NT2/D1 (cell line): ENCODE measurements at regions not wholly inside any gene's neighbourhood (a gene's known extent, or its start where the extent isn't known, plus 50 kb on each side); places are given as distances from the start of the nearest gene placed in this dataset.

Source experiments
- DNase-seq: peaks from one replicate; pipeline ENCODE4 v3.0.0-alpha.2; 2011; ENCODE audit warnings: low read depth, low spot score
- H3K27me3 ChIP-seq: 2 replicates; pipeline ENCODE4 v1.6.0; 2011; ENCODE audit warnings: mild to moderate bottlenecking; ENCODE audit not compliant: insufficient read length, insufficient read depth
- H3K36me3 ChIP-seq: 2 replicates; pipeline ENCODE4 v1.6.1; 2011; ENCODE audit warnings: mild to moderate bottlenecking, low read length, mixed read lengths; ENCODE audit not compliant: insufficient read depth, insufficient read length
- H3K4me1 ChIP-seq: 2 replicates; pipeline ENCODE4 v1.5.1; 2011; ENCODE audit not compliant: insufficient read depth, insufficient read length
- H3K4me3 ChIP-seq: 2 replicates; pipeline ENCODE4 v1.5.1; 2011; ENCODE audit warnings: low read depth; ENCODE audit not compliant: insufficient read length
- H3K9ac ChIP-seq: 2 replicates; pipeline ENCODE4 v1.6.0; 2011; ENCODE audit warnings: low read depth; ENCODE audit not compliant: insufficient read length
- H3K9me3 ChIP-seq: 2 replicates; pipeline ENCODE4 v1.5.1; 2011; ENCODE audit warnings: mild to moderate bottlenecking, low read length; ENCODE audit not compliant: insufficient read depth
- SUZ12 ChIP-seq: IDR thresholded peaks from 2 replicates; pipeline ENCODE4 v1.6.1; 2011; ENCODE audit not compliant: insufficient read length, insufficient read depth; ENCODE audit errors: extremely low read depth
- YY1 ChIP-seq: IDR thresholded peaks from 2 replicates; pipeline ENCODE4 v1.6.1; 2011; ENCODE audit not compliant: insufficient read length, insufficient read depth
- ZNF274 ChIP-seq: IDR thresholded peaks from 2 replicates; pipeline ENCODE4 v1.6.1; 2011; ENCODE audit warnings: mild to moderate bottlenecking, low read depth, low read length

- H3K4me1 ChIP-seq, result no peaks in the 10 kb centered on the region
- H3K9ac ChIP-seq, result no peak overlapping the region
- no peak for TF ChIP-seq ZNF274
- TF ChIP-seq SUZ12, result no peak
- TF ChIP-seq YY1, result no peak
- H3K9me3 ChIP-seq, result no peaks in the 10 kb centered on the region
- no peaks in the 10 kb centered on the region for H3K27me3 ChIP-seq
- DNase-seq, result no peak
- no peak overlapping the region for H3K4me3 ChIP-seq
- no peaks in the 10 kb centered on the region for H3K36me3 ChIP-seq
These were observed 301.9 kb downstream of the TEX13C start for GRCh38 chrX:125621588-125621927.

- no peak for DNase-seq
- Histone ChIP-seq H3K27me3 (no peaks in the 10 kb centered on the region), H3K4me3 (no peak overlapping the region), H3K9ac (no peak overlapping the region), H3K4me1 (no peaks in the 10 kb centered on the region), H3K9me3 (no peaks in the 10 kb centered on the region), H3K36me3 (no peaks in the 10 kb centered on the region)
- TF ChIP-seq SUZ12 (no peak), ZNF274 (no peak), YY1 (no peak)
These were observed 303.2 kb downstream of the TEX13C start for GRCh38 chrX:125622899-125623298.

GRCh38 chrX:125627676-125628075, 308.0 kb downstream of the TEX13C start:
- DNase-seq, result no peak
- TF ChIP-seq ZNF274, result no peak
- no peak for TF ChIP-seq YY1
- TF ChIP-seq SUZ12, result no peak

GRCh38 chrX:125628435-125628834, 308.8 kb downstream of the TEX13C start:
- TF ChIP-seq SUZ12 (no peak), YY1 (no peak), ZNF274 (no peak)
- Histone ChIP-seq H3K4me3 (no peak overlapping the region), H3K9me3 (no peaks in the 10 kb centered on the region), H3K9ac (no peak overlapping the region), H3K4me1 (no peaks in the 10 kb centered on the region), H3K27me3 (no peaks in the 10 kb centered on the region), H3K36me3 (no peaks in the 10 kb centered on the region)
- peak; percentile 13 for DNase-seq

More at GRCh38 chrX:125627676-125628075, 308.0 kb downstream of the TEX13C start:
- H3K27me3 ChIP-seq, result no peaks in the 10 kb centered on the region
- H3K4me1 ChIP-seq, result no peaks in the 10 kb centered on the region
- no peak overlapping the region for H3K9ac ChIP-seq
- no peak overlapping the region for H3K4me3 ChIP-seq
- H3K36me3 ChIP-seq, result no peaks in the 10 kb centered on the region
- H3K9me3 ChIP-seq, result no peaks in the 10 kb centered on the region

- Histone ChIP-seq H3K36me3 (no peaks in the 10 kb centered on the region), H3K9ac (no peak overlapping the region), H3K27me3 (no peaks in the 10 kb centered on the region), H3K4me1 (no peaks in the 10 kb centered on the region), H3K9me3 (no peaks in the 10 kb centered on the region), H3K4me3 (no peak overlapping the region)
- TF ChIP-seq SUZ12, result no peak
- DNase-seq, result no peak
These were observed 321.7 kb downstream of the TEX13C start for GRCh38 chrX:125641405-125641804.

- DNase-seq, result no peak
- Histone ChIP-seq H3K27me3 (no peaks in the 10 kb centered on the region), H3K9me3 (no peaks in the 10 kb centered on the region), H3K4me1 (no peaks in the 10 kb centered on the region), H3K36me3 (no peaks in the 10 kb centered on the region), H3K4me3 (no peak overlapping the region), H3K9ac (no peak overlapping the region)
- no peak for TF ChIP-seq ZNF274
- no peak for TF ChIP-seq SUZ12
- TF ChIP-seq YY1, result no peak
These were observed 326.5 kb downstream of the TEX13C start for GRCh38 chrX:125646195-125646594.

- H3K4me1 ChIP-seq, result no peaks in the 10 kb centered on the region
- TF ChIP-seq ZNF274 (no peak), SUZ12 (no peak), YY1 (no peak)
- H3K27me3 ChIP-seq, result no peaks in the 10 kb centered on the region
- no peak overlapping the region for H3K4me3 ChIP-seq
- H3K9ac ChIP-seq, result no peak overlapping the region
- H3K36me3 ChIP-seq, result no peaks in the 10 kb centered on the region
- DNase-seq, result no peak
- H3K9me3 ChIP-seq, result no peaks in the 10 kb centered on the region
These were observed 331.8 kb downstream of the TEX13C start for GRCh38 chrX:125651426-125651825.

- no peak for TF ChIP-seq ZNF274
- TF ChIP-seq SUZ12, result no peak
- no peak for TF ChIP-seq YY1
- no peak overlapping the region for H3K9ac ChIP-seq
- H3K27me3 ChIP-seq, result no peaks in the 10 kb centered on the region
- DNase-seq, result no peak
- H3K4me3 ChIP-seq, result no peak overlapping the region
- no peaks in the 10 kb centered on the region for H3K4me1 ChIP-seq
- no peaks in the 10 kb centered on the region for H3K36me3 ChIP-seq
- no peaks in the 10 kb centered on the region for H3K9me3 ChIP-seq
These were observed 334.8 kb downstream of the TEX13C start for GRCh38 chrX:125654501-125654900.
